ENCODE measurements at regions not wholly inside any gene's neighbourhood (a gene's known extent, or its start where the extent isn't known, plus 50 kb on each side); places are given as distances from the start of the nearest gene placed in this dataset.

GRCh38 chr6:78623554-78623953 lies 243.8 kb upstream of the IRAK1BP1 start:
- DNase-seq (ENCODE audit: low read depth, low spot score) (no peak), ATAC-seq (no peak)
- intact Hi-C loops (cut with micrococcal nuclease; ENCODE audit: unreplicated experiment) (no loop called here), in situ Hi-C loops (cut with HindIII; ENCODE audit: low pct_unique_long_range_greater_than_20kb, low sequenced_read_pairs) (no loop called here)
- Histone ChIP-seq H3K4me3 (ENCODE audit: low read depth in 2 of 2, low read length in 2 of 2) (no peak overlapping the region), H3K9me3 (ENCODE audit: control insufficient read depth, insufficient read depth, low read depth, low read length) (no peaks in the 10 kb centered on the region), H3K27ac (ENCODE audit: low read length) (no peak overlapping the region), H3K27me3 (ENCODE audit: control insufficient read depth, insufficient read depth, low read length) (no peaks in the 10 kb centered on the region), H3K36me3 (ENCODE audit: control insufficient read depth, insufficient read depth, low read length) (no peaks in the 10 kb centered on the region), H3K4me1 (ENCODE audit: control insufficient read depth, insufficient read depth, low read length) (no peaks in the 10 kb centered on the region)
- ChIA-PET CTCF (no interaction called here), POLR2A (no interaction called here)
- BruUV-seq (replicated peaks): no TSS peak
- TF ChIP-seq SIN3A (IDR thresholded peaks at IDR 0.05; ENCODE audit: borderline replicate concordance, insufficient read depth, low read depth, low read length) (no peak), CTCF (IDR thresholded peaks at IDR 0.05) (no peak), REST (IDR thresholded peaks at IDR 0.05; ENCODE audit: insufficient read depth in 1 of 2, low read depth in 2 of 2, low read length in 1 of 2) (no peak), POLR2AphosphoS5 (IDR thresholded peaks at IDR 0.05; ENCODE audit: low read depth, low read length) (no peak), TCF7L2 (IDR thresholded peaks at IDR 0.05; ENCODE audit: low read depth, low read length) (no peak)

- TF ChIP-seq SIN3A (IDR thresholded peaks at IDR 0.05; ENCODE audit: borderline replicate concordance, insufficient read depth, low read depth, low read length): no peak
- in situ Hi-C loops (cut with HindIII; ENCODE audit: low pct_unique_long_range_greater_than_20kb, low sequenced_read_pairs) (no loop called here), intact Hi-C loops (cut with micrococcal nuclease; ENCODE audit: unreplicated experiment) (no loop called here)
- CTCF ChIA-PET: interaction anchor here (0.6 kb wide), 1 partner anchor 16 kb away, joined by 4 read pairs; no protein-coding TSS in a partner anchor
- Histone ChIP-seq H3K36me3 (ENCODE audit: control insufficient read depth, insufficient read depth, low read length) (no peaks in the 10 kb centered on the region), H3K4me1 (ENCODE audit: control insufficient read depth, insufficient read depth, low read length) (no peaks in the 10 kb centered on the region), H3K9me3 (ENCODE audit: control insufficient read depth, insufficient read depth, low read depth, low read length) (no peaks in the 10 kb centered on the region), H3K4me3 (ENCODE audit: low read depth in 2 of 2, low read length in 2 of 2) (no peak overlapping the region), H3K27me3 (ENCODE audit: control insufficient read depth, insufficient read depth, low read length) (no peaks in the 10 kb centered on the region), H3K27ac (ENCODE audit: low read length) (no peak overlapping the region)
- no TSS peak for BruUV-seq (replicated peaks)
- ATAC-seq (no peak), DNase-seq (ENCODE audit: low read depth, low spot score) (no peak)
- POLR2A ChIA-PET: no interaction called here
Measured at GRCh38 chr6:78629154-78629721, 238.1 kb upstream of the IRAK1BP1 start.

- no peak for TF ChIP-seq TCF7L2 (IDR thresholded peaks at IDR 0.05; ENCODE audit: low read depth, low read length)
- TF ChIP-seq SIN3A (IDR thresholded peaks at IDR 0.05; ENCODE audit: borderline replicate concordance, insufficient read depth, low read depth, low read length): no peak
- no peak for TF ChIP-seq REST (IDR thresholded peaks at IDR 0.05; ENCODE audit: insufficient read depth in 1 of 2, low read depth in 2 of 2, low read length in 1 of 2)
- TF ChIP-seq CTCF (IDR thresholded peaks at IDR 0.05): no peak
- no peak for TF ChIP-seq POLR2AphosphoS5 (IDR thresholded peaks at IDR 0.05; ENCODE audit: low read depth, low read length)
- DNase-seq (ENCODE audit: low read depth, low spot score) (no peak), ATAC-seq (no peak)
- no peak overlapping the region for H3K27ac ChIP-seq (ENCODE audit: low read length)
- H3K27me3 ChIP-seq (ENCODE audit: control insufficient read depth, insufficient read depth, low read length): no peaks in the 10 kb centered on the region
- no peaks in the 10 kb centered on the region for H3K4me1 ChIP-seq (ENCODE audit: control insufficient read depth, insufficient read depth, low read length)
- intact Hi-C loops (cut with micrococcal nuclease; ENCODE audit: unreplicated experiment) (no loop called here), in situ Hi-C loops (cut with HindIII; ENCODE audit: low pct_unique_long_range_greater_than_20kb, low sequenced_read_pairs) (no loop called here)
- POLR2A ChIA-PET: no interaction called here
- CTCF ChIA-PET: interaction anchor here (0.6 kb wide), 1 partner anchor 17 kb away, joined by 4 read pairs; no protein-coding TSS in a partner anchor
- H3K36me3 ChIP-seq (ENCODE audit: control insufficient read depth, insufficient read depth, low read length): no peaks in the 10 kb centered on the region
- no TSS peak for BruUV-seq (replicated peaks)
- H3K9me3 ChIP-seq (ENCODE audit: control insufficient read depth, insufficient read depth, low read depth, low read length): no peaks in the 10 kb centered on the region
- no peak overlapping the region for H3K4me3 ChIP-seq (ENCODE audit: low read depth in 2 of 2, low read length in 2 of 2)
Measured at GRCh38 chr6:78629836-78630235, 237.5 kb upstream of the IRAK1BP1 start.

All from Panc1 (cell line).